Femur (tissue), 1 donor: ENCODE measurements at regions not wholly inside any gene's neighbourhood (a gene's known extent, or its start where the extent isn't known, plus 50 kb on each side); places are given as distances from the start of the nearest gene placed in this dataset.

Source experiments
- DNase-seq: peaks from one replicate; pipeline ENCODE4 v3.0.0-alpha.2; 2017

GRCh38 chr11:134639586-134640330 is 227.7 kb upstream of the B3GAT1 start:
- no peak for DNase-seq

GRCh38 chr11:134638796-134639430 is 226.9 kb upstream of the B3GAT1 start:
- no peak for DNase-seq

DNA sequence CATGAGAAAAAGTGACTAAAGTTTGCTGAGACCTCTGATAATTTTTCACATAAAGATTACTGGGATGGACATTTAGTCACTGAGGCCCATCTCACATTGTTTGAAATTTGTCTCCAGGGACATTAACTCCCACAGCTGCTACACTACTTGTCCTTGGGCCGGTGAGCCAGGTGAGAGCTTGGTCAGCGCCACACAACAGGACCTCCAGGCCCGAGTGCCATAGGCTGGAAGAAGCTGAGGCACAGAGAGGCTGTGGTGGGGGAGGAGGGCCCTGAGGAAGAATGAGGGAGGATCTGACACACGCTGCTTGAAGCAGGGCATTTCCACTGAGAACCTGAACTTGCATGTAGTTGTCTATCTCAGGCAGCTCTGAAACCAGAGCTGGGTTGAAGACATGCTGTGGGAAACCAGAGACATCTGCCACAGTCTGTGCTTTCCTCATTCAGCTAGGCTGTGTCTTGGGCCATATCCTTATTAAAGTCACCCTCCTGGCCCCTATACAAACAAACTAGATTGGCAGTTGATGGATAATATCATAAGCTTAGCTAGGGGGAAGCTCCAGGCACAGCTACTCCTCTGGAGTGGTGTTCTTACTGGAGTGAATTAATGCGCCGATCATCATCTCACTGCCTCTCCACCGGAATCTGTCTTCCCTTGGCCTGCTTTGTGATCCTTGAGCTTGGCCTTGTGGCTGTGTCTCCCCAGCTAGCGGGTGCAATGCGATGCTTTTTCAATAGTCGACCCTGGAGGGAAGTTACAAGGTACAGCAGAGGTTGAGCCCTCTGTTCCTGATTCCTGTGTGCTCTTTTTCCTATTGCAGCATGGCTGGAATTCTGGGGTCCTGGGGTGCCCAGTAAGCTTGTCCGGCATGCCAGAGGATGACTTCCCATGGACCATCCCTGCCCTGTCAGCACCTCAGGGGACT is 225.3 kb upstream of the B3GAT1 start:
- no peak for DNase-seq

DNA sequence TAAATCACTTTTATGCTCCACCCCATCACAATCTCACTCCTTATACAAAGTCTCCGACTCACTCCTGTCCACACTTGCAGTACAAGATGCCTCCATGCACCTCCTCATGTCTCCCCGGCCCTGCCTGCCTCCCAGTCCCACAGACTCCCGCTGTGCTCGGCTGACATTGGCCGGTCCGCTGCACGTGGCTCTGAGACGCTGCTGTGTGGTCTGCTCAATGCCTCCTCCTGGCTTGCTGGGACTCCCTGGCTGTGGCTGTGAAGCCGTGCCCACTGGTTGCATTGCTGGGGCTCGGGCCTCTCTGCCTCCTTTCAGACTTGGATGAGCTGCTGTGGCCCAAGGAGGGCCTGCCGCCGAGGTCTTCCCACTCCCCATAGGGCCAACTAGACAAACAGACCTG is 224.0 kb upstream of the B3GAT1 start:
- no peak for DNase-seq

DNA sequence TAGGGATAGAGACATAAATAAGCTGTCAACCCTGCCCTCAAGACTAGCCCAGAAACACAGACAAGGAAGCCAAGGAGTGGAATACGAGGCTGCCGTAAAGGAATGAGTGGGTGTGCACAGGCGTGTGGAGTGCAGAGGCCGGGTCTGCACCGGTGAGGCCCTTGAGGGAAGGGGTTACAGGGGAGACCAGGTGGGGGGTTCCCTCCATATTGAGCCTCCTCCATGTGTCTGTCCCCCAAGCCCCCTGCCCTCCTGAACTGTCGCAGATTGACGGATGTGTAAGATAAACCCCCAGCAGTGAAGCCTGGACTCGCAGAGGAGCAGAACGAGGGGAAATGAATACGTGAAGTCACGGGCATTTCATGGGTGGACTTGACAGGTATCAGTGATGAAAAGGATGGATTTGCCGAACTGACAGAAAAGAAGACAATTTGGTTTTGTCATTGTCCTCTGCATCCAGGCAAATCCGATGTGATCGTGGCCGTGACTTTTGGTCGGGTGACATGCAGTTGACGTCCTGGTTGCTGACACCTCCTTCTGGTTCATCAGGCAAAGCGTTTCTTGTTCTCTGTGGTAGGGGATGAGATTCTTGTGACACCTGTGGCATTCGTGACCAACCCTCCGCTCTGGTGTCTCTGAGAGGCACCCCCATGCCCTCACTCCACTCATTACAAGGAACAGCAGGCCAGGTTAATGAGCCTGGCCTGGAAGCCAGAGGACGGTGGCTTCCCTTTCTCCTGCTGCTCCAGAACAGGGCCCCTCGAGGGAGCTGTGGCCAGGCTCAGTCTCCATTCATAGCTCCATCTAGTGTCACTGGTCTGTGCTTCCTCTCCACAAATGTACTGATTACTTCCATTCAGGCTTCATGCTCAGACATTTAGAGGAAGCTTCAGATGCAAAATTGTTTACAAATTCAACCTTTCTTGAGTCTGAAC is 223.1 kb upstream of the B3GAT1 start:
- DNase-seq = no peak

- DNase-seq = no peak
Measured at GRCh38 chr11:134633276-134633675, 221.2 kb upstream of the B3GAT1 start.

GRCh38 chr11:134632347-134633119 is 220.5 kb upstream of the B3GAT1 start:
- DNase-seq = no peak

DNA sequence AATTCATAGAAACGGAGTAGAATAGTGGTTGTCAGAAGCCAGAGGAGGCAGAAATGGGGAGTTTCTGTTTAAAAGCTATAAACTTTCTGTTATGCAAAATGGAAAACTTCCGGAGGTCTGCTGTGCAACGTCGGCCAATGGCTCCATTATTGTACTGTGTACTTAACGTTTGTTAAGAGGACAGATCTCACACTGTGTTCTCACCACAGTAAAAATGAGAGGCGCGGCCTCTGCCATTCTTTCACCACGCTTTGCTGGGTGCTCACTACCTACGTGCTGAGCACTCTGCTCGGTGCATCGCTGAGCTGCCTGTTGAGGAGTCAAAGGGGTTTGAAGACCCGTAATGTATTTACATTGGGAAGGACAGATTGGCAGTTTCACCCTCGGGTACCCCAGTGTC is 218.8 kb upstream of the B3GAT1 start:
- no peak for DNase-seq

DNA sequence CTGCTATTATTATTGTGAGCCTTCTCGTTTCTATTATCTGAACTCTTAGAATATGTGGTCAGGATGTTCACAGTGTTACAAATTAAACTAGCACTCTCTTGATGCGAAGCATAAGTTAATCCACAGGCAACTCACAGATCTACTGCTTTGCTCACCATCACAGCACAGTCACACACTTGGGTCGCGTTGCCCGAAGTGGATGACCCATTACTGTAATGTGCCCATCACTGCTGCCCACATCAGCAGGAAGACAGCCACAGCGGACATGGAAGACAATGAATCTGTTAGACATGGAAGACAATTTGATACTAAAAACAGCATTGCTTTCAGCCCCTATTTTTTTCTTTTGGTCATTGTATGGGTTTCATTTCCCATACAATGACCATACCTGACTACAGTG is 216.4 kb upstream of the B3GAT1 start:
- DNase-seq = no peak

DNA sequence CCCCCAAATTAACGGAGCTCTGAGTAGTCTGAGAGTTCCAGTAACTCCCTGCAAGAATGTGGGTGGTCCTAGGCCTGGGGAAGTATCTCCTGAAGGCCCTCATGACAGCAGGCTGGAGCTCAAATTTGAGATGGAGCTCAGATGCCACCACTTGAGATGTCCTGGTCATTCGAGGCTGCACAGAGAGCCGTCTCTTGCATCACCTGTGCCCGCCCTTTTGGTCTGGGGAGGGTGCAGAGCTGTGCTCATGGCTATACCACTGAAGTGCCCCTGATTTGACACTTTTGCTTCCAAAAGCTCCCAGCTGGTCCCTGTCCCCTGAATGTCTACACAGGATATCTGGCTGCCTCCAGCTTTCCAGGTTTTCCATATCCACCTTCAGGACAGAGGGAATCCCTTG is 214.0 kb upstream of the B3GAT1 start:
- DNase-seq = no peak

- no peak for DNase-seq
Measured at GRCh38 chr11:134625631-134626030, 213.6 kb upstream of the B3GAT1 start.

GRCh38 chr11:134625151-134625550 is 213.1 kb upstream of the B3GAT1 start:
- DNase-seq = no peak

GRCh38 chr11:134624166-134624920 is 212.3 kb upstream of the B3GAT1 start:
- DNase-seq = no peak

DNA sequence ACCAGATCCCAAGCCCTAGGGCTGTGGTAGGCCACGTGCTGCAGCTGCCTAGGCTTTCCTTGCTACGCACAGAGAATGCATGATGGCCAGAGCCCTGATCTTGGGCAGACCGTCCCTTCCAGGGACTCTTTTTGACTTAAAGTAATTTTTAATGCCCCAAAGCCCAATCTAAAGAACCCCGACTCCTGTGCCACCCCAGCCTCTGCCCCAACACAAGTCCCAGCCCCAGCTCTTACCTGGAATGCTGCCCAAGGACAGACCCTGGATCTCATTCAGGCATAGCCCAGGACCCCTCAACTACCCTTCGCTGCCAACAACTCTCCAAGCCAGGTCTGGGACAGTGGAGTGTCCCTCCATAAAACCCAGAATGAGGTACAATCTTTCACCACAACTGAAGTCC is 211.7 kb upstream of the B3GAT1 start:
- no peak for DNase-seq

GRCh38 chr11:134622458-134622857 is 210.4 kb upstream of the B3GAT1 start:
- no peak for DNase-seq

GRCh38 chr11:134617360-134617759 is 205.3 kb upstream of the B3GAT1 start:
- DNase-seq = no peak

GRCh38 chr11:134616038-134616437 is 204.0 kb upstream of the B3GAT1 start:
- no peak for DNase-seq

DNA sequence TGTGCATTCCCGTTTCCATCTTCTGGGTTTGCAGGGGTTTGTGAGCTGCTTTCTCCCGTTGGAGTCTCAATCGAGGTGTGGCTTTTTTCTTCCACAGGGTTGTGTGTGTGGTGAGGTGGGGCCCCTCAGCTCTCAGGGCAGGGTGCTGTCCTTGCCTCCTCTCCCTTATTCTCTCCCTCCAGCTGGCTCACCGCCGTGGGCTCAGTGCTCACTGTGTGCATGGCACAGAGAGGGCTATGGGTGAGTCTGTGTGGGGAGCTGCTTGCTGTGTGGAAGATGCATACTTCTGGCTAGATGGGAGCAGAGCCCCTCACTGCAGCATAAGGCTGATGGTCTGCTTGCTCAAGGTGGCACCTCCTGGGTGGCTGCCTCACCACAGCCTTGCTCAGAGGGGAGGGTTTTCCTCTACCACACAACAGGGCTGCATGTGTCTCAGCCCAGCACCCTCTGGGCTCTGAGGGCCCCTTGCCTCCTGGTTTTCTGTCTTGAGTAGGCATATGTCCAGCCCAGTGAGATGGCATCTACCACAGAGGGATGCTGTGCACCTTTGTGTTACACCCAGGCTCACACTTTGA is 203.1 kb upstream of the B3GAT1 start:
- no peak for DNase-seq

DNA sequence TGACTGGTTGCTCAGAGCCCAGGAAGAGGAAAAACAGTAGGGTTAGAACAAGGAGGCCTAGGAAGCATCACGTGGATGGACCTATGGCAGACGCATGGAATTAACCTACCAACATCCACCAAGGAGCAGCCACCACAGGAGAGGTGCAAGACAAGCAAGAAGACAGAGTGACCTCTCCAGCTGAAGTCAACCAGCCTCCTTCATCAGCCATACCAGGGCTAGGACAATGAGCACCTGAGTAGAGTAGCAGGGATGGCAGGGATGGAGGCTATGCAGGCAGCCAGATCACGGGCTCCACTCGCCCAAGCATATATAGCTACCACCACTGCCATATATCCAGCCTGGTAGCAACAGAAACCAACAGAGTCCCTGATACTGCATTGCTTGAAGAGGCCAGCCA is 202.1 kb upstream of the B3GAT1 start:
- no peak for DNase-seq

DNA sequence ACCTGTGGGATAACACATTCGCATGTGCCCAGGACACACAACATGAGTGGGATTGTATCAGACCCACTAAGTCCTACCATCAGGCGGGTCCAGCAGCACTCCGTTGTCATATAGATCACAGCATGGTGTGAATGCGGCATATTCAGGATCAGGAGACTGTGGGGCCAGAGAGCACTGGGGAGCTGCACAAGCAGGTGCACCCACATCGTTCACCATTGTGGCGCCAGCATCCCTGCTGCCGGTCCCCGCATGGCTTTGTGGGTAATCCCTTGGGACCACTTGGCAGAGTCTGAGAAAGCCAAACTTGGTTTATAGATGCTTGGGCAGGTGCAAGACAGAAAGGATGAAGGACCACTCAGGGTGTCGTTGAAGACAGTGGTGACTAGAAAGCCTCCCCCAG is 201.6 kb upstream of the B3GAT1 start:
- DNase-seq = no peak
